NB4 (cell line): ENCODE measurements at regions not wholly inside any gene's neighbourhood (a gene's known extent, or its start where the extent isn't known, plus 50 kb on each side); places are given as distances from the start of the nearest gene placed in this dataset.
"Not testable (repeated sequence)": the region's sequence is repeated elsewhere in the genome, so short reads cannot be mapped to it uniquely, and the experiment has no call there.

Experiments
- DNase-seq: peaks from one replicate; pipeline ENCODE4 v3.0.0; 2010; ENCODE audit warnings: low read depth
- H3K4me3 ChIP-seq: one replicate; pipeline ENCODE4 v1.5.1; 2011; ENCODE audit warnings: mild to moderate bottlenecking, low read depth, low read length, moderate library complexity
- CTCF ChIP-seq: IDR thresholded peaks from one replicate; pipeline ENCODE4 v1.5.1; 2012; ENCODE audit warnings: low read depth, low read length
- MAX ChIP-seq: IDR thresholded peaks from 2 replicates; pipeline ENCODE4 v1.6.1; 2011; ENCODE audit warnings: low read depth, low read length
- MYC ChIP-seq: IDR thresholded peaks from 2 replicates; pipeline ENCODE4 v1.6.1; 2011; ENCODE audit warnings: low read depth, low read length
- POLR2A ChIP-seq: IDR thresholded peaks from 2 replicates; pipeline ENCODE4 v1.6.1; 2011; ENCODE audit warnings: mild to moderate bottlenecking; ENCODE audit not compliant: insufficient read length; ENCODE audit errors: extremely low read depth

- DNase-seq = peak; percentile 4
- TF ChIP-seq POLR2A (no peak), MYC (no peak), CTCF (no peak), MAX (no peak)
- no peak overlapping the region for H3K4me3 ChIP-seq
These were observed 287.7 kb upstream of the GCFC2 start for GRCh38 chr2:75998451-75998850.

- no peak overlapping the region for H3K4me3 ChIP-seq
- TF ChIP-seq CTCF = no peak
- TF ChIP-seq POLR2A = no peak
- no peak for TF ChIP-seq MAX
- no peak for TF ChIP-seq MYC
- no peak for DNase-seq
These were observed 284.0 kb upstream of the GCFC2 start for GRCh38 chr2:75994759-75995158.

- not testable (repeated sequence) for H3K4me3 ChIP-seq, DNase-seq
These were observed 277.9 kb upstream of the GCFC2 start for GRCh38 chr2:75988622-75989021.

GRCh38 chr2:75986617-75987016 is 275.9 kb upstream of the GCFC2 start:
- no peak for TF ChIP-seq CTCF
- no peak for TF ChIP-seq MAX
- TF ChIP-seq MYC = no peak
- TF ChIP-seq POLR2A = no peak
- no peak overlapping the region for H3K4me3 ChIP-seq
- DNase-seq = no peak

- no peak for TF ChIP-seq MYC
- no peak for TF ChIP-seq CTCF
- TF ChIP-seq POLR2A = no peak
- TF ChIP-seq MAX = no peak
- H3K4me3 ChIP-seq = no peak overlapping the region
- no peak for DNase-seq
These were observed 272.0 kb upstream of the GCFC2 start for GRCh38 chr2:75982719-75983118.

GRCh38 chr2:75964646-75965045 is 253.9 kb upstream of the GCFC2 start:
- no peak for TF ChIP-seq MYC
- TF ChIP-seq MAX = no peak
- no peak for TF ChIP-seq POLR2A
- TF ChIP-seq CTCF = no peak
- no peak for DNase-seq
- H3K4me3 ChIP-seq = no peak overlapping the region

GRCh38 chr2:75960472-75961009 is 249.8 kb upstream of the GCFC2 start:
- DNase-seq = no peak
- TF ChIP-seq MYC (no peak), POLR2A (no peak), MAX (no peak), CTCF (no peak)
- no peak overlapping the region for H3K4me3 ChIP-seq
